ENCODE measurements at regions not wholly inside any gene's neighbourhood (a gene's known extent, or its start where the extent isn't known, plus 50 kb on each side); places are given as distances from the start of the nearest gene placed in this dataset.

GRCh38 chr22:47606426-47606825 lies 844.0 kb downstream of the TBC1D22A start:
- DNase-seq: no peak

GRCh38 chr22:47605886-47606285 lies 843.4 kb downstream of the TBC1D22A start:
- no peak for DNase-seq

- DNase-seq: no peak
These were observed 843.0 kb downstream of the TBC1D22A start for GRCh38 chr22:47605441-47605840.

- DNase-seq: no peak
These were observed 842.1 kb downstream of the TBC1D22A start for GRCh38 chr22:47604563-47604962.

- DNase-seq: no peak
These were observed 840.3 kb downstream of the TBC1D22A start for GRCh38 chr22:47602732-47603131.

- no peak for DNase-seq
These were observed 839.2 kb downstream of the TBC1D22A start for GRCh38 chr22:47601666-47602065.

GRCh38 chr22:47600791-47601625 lies 838.6 kb downstream of the TBC1D22A start:
- no peak for DNase-seq

GRCh38 chr22:47600281-47600680 lies 837.8 kb downstream of the TBC1D22A start:
- DNase-seq: no peak

- DNase-seq: no peak
These were observed 837.3 kb downstream of the TBC1D22A start for GRCh38 chr22:47599753-47600152.

- DNase-seq: no peak
These were observed 836.4 kb downstream of the TBC1D22A start for GRCh38 chr22:47598864-47599263.

GRCh38 chr22:47597041-47597440 lies 834.6 kb downstream of the TBC1D22A start:
- no peak for DNase-seq

GRCh38 chr22:47596176-47596690 lies 833.8 kb downstream of the TBC1D22A start:
- DNase-seq: no peak

GRCh38 chr22:47594836-47595521 lies 832.5 kb downstream of the TBC1D22A start:
- no peak for DNase-seq

GRCh38 chr22:47593911-47594311 lies 831.5 kb downstream of the TBC1D22A start:
- DNase-seq: no peak

- DNase-seq: no peak
These were observed 830.8 kb downstream of the TBC1D22A start for GRCh38 chr22:47593291-47593690.

- no peak for DNase-seq
These were observed 830.3 kb downstream of the TBC1D22A start for GRCh38 chr22:47592791-47593190.

GRCh38 chr22:47591709-47592108 lies 829.3 kb downstream of the TBC1D22A start:
- no peak for DNase-seq

GRCh38 chr22:47591016-47591415 lies 828.6 kb downstream of the TBC1D22A start:
- no peak for DNase-seq

- DNase-seq: no peak
These were observed 827.1 kb downstream of the TBC1D22A start for GRCh38 chr22:47589271-47590250.

- DNase-seq: no peak
These were observed 826.1 kb downstream of the TBC1D22A start for GRCh38 chr22:47588578-47588960.

- no peak for DNase-seq
These were observed 825.6 kb downstream of the TBC1D22A start for GRCh38 chr22:47587861-47588577.

GRCh38 chr22:47587361-47587760 lies 824.9 kb downstream of the TBC1D22A start:
- DNase-seq: no peak
